Endothelial cell of umbilical vein (primary cell): ENCODE measurements at regions not wholly inside any gene's neighbourhood (a gene's known extent, or its start where the extent isn't known, plus 50 kb on each side); places are given as distances from the start of the nearest gene placed in this dataset.

ENCODE experiments used
- BruUV-seq: library from RNA; stranded (reverse); fragments of 400-500 nt; replicated peaks from 2 replicates; lab custom pipeline; 2021; lab: Mats Ljungman, UMichigan
- CTCF ChIA-PET: fragments of 300-600, 350-600 bp; sonication (Branson Sonifier 250); formaldehyde crosslinking; loops from one replicate; lab custom pipeline; 2021; ENCODE audit warnings: antibody characterized with exemption, inconsistent platforms; lab: Charles Lee
- POLR2A ChIA-PET: fragments of 300-600, 350-600 bp; sonication (Branson Sonifier 250); formaldehyde crosslinking; loops from one replicate; lab custom pipeline; 2021; ENCODE audit warnings: antibody characterized with exemption, inconsistent platforms; lab: Charles Lee
- DNase-seq: peaks from one replicate; pipeline ENCODE4 v3.0.0-alpha.2; 2011; ENCODE audit warnings: low read depth, low spot score
- FAIRE-seq: peaks from 2 replicates; lab custom pipeline; 2011; peaks lifted over from hg19 to GRCh38; lab: Jason Lieb, UNC
- H2AFZ ChIP-seq: 2 replicates; pipeline ENCODE4 v1.6.0; 2012; ENCODE audit warnings: low read depth, low read length, control low read depth, inconsistent platforms
- H3K27ac ChIP-seq: 2 replicates; pipeline ENCODE4 v1.5.1; 2011; ENCODE audit warnings: low read depth, mild to moderate bottlenecking, control low read depth, low read length, moderate library complexity; ENCODE audit not compliant: insufficient read depth
- H3K27me3 ChIP-seq, 2 experiments: 2 replicates each; pipeline versions ENCODE4 v1.6.0 to v1.6.1; 2011; ENCODE audit warnings: low read length in 2 of 2, mixed read lengths in 1 of 2; ENCODE audit not compliant: control insufficient read depth in 2 of 2, insufficient read depth in 2 of 2
- H3K36me3 ChIP-seq, 2 experiments: 2 replicates in 1 of 2; 3 replicates in 1 of 2; pipeline ENCODE4 v1.5.1; 2011; ENCODE audit warnings: low read length in 2 of 2, mild to moderate bottlenecking in 1 of 2, moderate library complexity in 1 of 2; ENCODE audit not compliant: control insufficient read depth in 2 of 2, insufficient read depth in 2 of 2; ENCODE audit errors: extremely low read depth in 1 of 2
- H3K4me1 ChIP-seq: 3 replicates; pipeline ENCODE4 v1.5.1; 2011; ENCODE audit warnings: mild to moderate bottlenecking, low read length; ENCODE audit not compliant: control insufficient read depth, insufficient read depth; ENCODE audit errors: extremely low read depth
- H3K4me2 ChIP-seq: 2 replicates; pipeline ENCODE4 v1.6.1; 2011; ENCODE audit warnings: low read length, control low read depth, mixed read lengths; ENCODE audit not compliant: insufficient read depth
- H3K4me3 ChIP-seq, 3 experiments: fragments of 200-600 bp in 1 of 3; sonication (generic), shearing (Covaris generic) in 1 of 3; replicated peaks in 1 of 3; 2 replicates each; pipeline ENCODE4 v1.5.1; 2011 to 2016; ENCODE audit warnings: control low read depth in 3 of 3, low read length in 3 of 3, mild to moderate bottlenecking in 2 of 3, inconsistent platforms in 1 of 3, low read depth in 1 of 3, moderate library complexity in 1 of 3; ENCODE audit not compliant: insufficient read depth in 1 of 3
- H3K79me2 ChIP-seq: 2 replicates; pipeline ENCODE4 v1.6.0; 2012; ENCODE audit warnings: low read length, inconsistent platforms; ENCODE audit not compliant: control insufficient read depth, insufficient read depth
- H3K9ac ChIP-seq: replicated peaks from 2 replicates; pipeline ENCODE3; 2011; ENCODE audit warnings: low read length, control low read depth; ENCODE audit not compliant: insufficient read depth; ENCODE audit errors: extremely low read depth
- H3K9me1 ChIP-seq: replicated peaks from 3 replicates; pipeline ENCODE4 v1.6.0; 2011; ENCODE audit warnings: mild to moderate bottlenecking, low read length; ENCODE audit not compliant: control insufficient read depth, insufficient read depth; ENCODE audit errors: extremely low read depth
- H3K9me3 ChIP-seq: replicated peaks from 2 replicates; pipeline ENCODE4 v1.5.1; 2012; ENCODE audit warnings: low read length, inconsistent platforms; ENCODE audit not compliant: control insufficient read depth, insufficient read depth
- H4K20me1 ChIP-seq: replicated peaks from 2 replicates; pipeline ENCODE3; 2011; ENCODE audit warnings: mild to moderate bottlenecking, low read length; ENCODE audit not compliant: control insufficient read depth, insufficient read depth; ENCODE audit errors: extremely low read depth
- EZH2 ChIP-seq: IDR thresholded peaks from 2 replicates; pipeline ENCODE4 v1.6.1; 2012; ENCODE audit warnings: borderline replicate concordance, low read depth, mild to moderate bottlenecking, moderate library complexity, low read length, inconsistent platforms; ENCODE audit not compliant: severe bottlenecking
- FOS ChIP-seq: IDR thresholded peaks from 2 replicates; pipeline ENCODE4 v1.6.1; 2011; ENCODE audit warnings: mild to moderate bottlenecking, low read length, moderate library complexity, borderline replicate concordance; ENCODE audit not compliant: insufficient read depth
- GATA2 ChIP-seq: IDR thresholded peaks from 2 replicates; pipeline ENCODE4 v1.7.0; 2011; ENCODE audit warnings: low read depth, mild to moderate bottlenecking, moderate library complexity, mixed read lengths, low read length; ENCODE audit not compliant: insufficient read length, insufficient read depth
- JUN ChIP-seq: IDR thresholded peaks from 2 replicates; pipeline ENCODE4 v1.6.1; 2011; ENCODE audit warnings: borderline replicate concordance, low read depth; ENCODE audit not compliant: insufficient read length, insufficient read depth
- MYC ChIP-seq: IDR thresholded peaks from one replicate; pipeline ENCODE4 v1.6.1; 2011; ENCODE audit warnings: mild to moderate bottlenecking, low read depth, low read length
- POLR2A ChIP-seq: IDR thresholded peaks from 2 replicates; pipeline ENCODE4 v1.6.1; 2012; ENCODE audit warnings: low read depth, mild to moderate bottlenecking, control low read depth, low read length
- POLR2AphosphoS5 ChIP-seq: IDR thresholded peaks from 2 replicates; pipeline ENCODE4 v1.6.1; 2012; ENCODE audit warnings: low read depth, mild to moderate bottlenecking, control low read depth, low read length, moderate library complexity; ENCODE audit not compliant: insufficient read depth
- dilution Hi-C: fragments of 300-500 bp; cut with MboI; formaldehyde crosslinking; loops from one replicate; pipeline ENCODE4 v1.15.0; 2019; ENCODE audit warnings: low sequenced_read_pairs; ENCODE audit not compliant: extremely low pct_ligation_motif_present
- intact Hi-C: fragments of 100-400 bp; cut with micrococcal nuclease; formaldehyde crosslinking; loops from one replicate; pipeline ENCODE4 v1.10.0; 2022
- TF ChIP-seq, protein P1 (sequence below), 2 donors: IDR thresholded peaks; 1 replicate in 1 of 2; 2 replicates in 1 of 2; pipeline ENCODE4 v1.5.1; 2011; ENCODE audit warnings: low read length in 2 of 2, mild to moderate bottlenecking in 2 of 2, moderate library complexity in 2 of 2, control low read depth in 1 of 2, inconsistent platforms in 1 of 2, low read depth in 1 of 2; ENCODE audit not compliant: insufficient read depth in 1 of 2; ENCODE audit errors: extremely low read depth in 1 of 2
- TF ChIP-seq, protein P2 (sequence below): IDR thresholded peaks from 2 replicates; pipeline ENCODE4 v1.6.1; 2011; ENCODE audit not compliant: insufficient read depth, insufficient read length

GRCh38 chr15:26374806-26375205 is 398.1 kb downstream of the GABRB3 start:
- Histone ChIP-seq H3K27ac (no peak overlapping the region), H3K79me2 (no peaks in the 10 kb centered on the region), H4K20me1 (no peaks in the 10 kb centered on the region), H2AFZ (no peak overlapping the region), H3K27me3 (no peaks in the 10 kb centered on the region), H3K9me3 (peaks cover 10% of the 10 kb centered on the region), H3K9me1 (no peaks in the 10 kb centered on the region), H3K4me3 (no peak overlapping the region), H3K9ac (no peak overlapping the region), H3K36me3 (no peaks in the 10 kb centered on the region), H3K4me1 (no peaks in the 10 kb centered on the region), H3K4me2 (no peak overlapping the region)
- TF ChIP-seq MYC (no peak), GATA2 (no peak), FOS (no peak), EZH2 (no peak), POLR2AphosphoS5 (no peak), POLR2A (no peak), JUN (no peak)
- TF ChIP-seq, protein P1, sequence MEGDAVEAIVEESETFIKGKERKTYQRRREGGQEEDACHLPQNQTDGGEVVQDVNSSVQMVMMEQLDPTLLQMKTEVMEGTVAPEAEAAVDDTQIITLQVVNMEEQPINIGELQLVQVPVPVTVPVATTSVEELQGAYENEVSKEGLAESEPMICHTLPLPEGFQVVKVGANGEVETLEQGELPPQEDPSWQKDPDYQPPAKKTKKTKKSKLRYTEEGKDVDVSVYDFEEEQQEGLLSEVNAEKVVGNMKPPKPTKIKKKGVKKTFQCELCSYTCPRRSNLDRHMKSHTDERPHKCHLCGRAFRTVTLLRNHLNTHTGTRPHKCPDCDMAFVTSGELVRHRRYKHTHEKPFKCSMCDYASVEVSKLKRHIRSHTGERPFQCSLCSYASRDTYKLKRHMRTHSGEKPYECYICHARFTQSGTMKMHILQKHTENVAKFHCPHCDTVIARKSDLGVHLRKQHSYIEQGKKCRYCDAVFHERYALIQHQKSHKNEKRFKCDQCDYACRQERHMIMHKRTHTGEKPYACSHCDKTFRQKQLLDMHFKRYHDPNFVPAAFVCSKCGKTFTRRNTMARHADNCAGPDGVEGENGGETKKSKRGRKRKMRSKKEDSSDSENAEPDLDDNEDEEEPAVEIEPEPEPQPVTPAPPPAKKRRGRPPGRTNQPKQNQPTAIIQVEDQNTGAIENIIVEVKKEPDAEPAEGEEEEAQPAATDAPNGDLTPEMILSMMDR (IDR thresholded peaks at IDR 0.05; ENCODE audit: extremely low read depth in 1 of 2, insufficient read depth in 1 of 2, low read depth in 1 of 2, low read length in 2 of 2) = no peak
- TF ChIP-seq, protein P2, sequence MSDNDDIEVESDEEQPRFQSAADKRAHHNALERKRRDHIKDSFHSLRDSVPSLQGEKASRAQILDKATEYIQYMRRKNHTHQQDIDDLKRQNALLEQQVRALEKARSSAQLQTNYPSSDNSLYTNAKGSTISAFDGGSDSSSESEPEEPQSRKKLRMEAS = no peak
- FAIRE-seq = no peak
- intact Hi-C loops (no loop called here), dilution Hi-C loops (no loop called here)
- DNase-seq = no peak
- BruUV-seq = no TSS peak
- ChIA-PET CTCF (no interaction called here), POLR2A (no interaction called here)
